MCF 10A (cell line): ENCODE measurements at regions not wholly inside any gene's neighbourhood (a gene's known extent, or its start where the extent isn't known, plus 50 kb on each side); places are given as distances from the start of the nearest gene placed in this dataset.
A peak's percentile ranks its signal among the peaks of the same experiment; 100 is the strongest.

Experiments used
- BruUV-seq: library from RNA; stranded (reverse); fragments of 400-500 nt; replicated peaks from 2 replicates; lab custom pipeline; 2021; lab: Mats Ljungman, UMichigan
- CTCF ChIA-PET: fragments of 300-600 bp; sonication (Branson Sonifier 250); formaldehyde crosslinking; extraction: SDS; loops from one replicate; lab custom pipeline; 2021; ENCODE audit warnings: antibody characterized with exemption, inconsistent platforms; lab: Yijun Ruan, JAX
- POLR2A ChIA-PET: fragments of 300-600, 350-650 bp; sonication (Branson Sonifier 250); formaldehyde crosslinking; extraction: SDS; loops from one replicate; lab custom pipeline; 2020; ENCODE audit warnings: antibody characterized with exemption, inconsistent platforms; lab: Yijun Ruan, JAX
- DNase-seq: peaks from one replicate; pipeline ENCODE4 v3.0.0-alpha.2; 2018; ENCODE audit not compliant: unreplicated experiment
- H3K27ac Mint-ChIP-seq: one replicate; pipeline ENCODE4 v1.8.0; 2022; ENCODE audit warnings: mild to moderate bottlenecking, low read depth, mixed read lengths; ENCODE audit not compliant: unreplicated experiment
- H3K27me3 Mint-ChIP-seq: one replicate; pipeline ENCODE4 v1.8.0; 2022; ENCODE audit warnings: mixed read lengths; ENCODE audit not compliant: insufficient read depth, unreplicated experiment
- H3K36me3 Mint-ChIP-seq: one replicate; pipeline ENCODE4 v1.8.0; 2022; ENCODE audit warnings: mild to moderate bottlenecking, moderate library complexity, mixed read lengths; ENCODE audit not compliant: insufficient read depth, unreplicated experiment
- H3K4me1 Mint-ChIP-seq: one replicate; pipeline ENCODE4 v1.8.0; 2022; ENCODE audit warnings: mixed read lengths; ENCODE audit not compliant: insufficient read depth, unreplicated experiment
- H3K4me3 Mint-ChIP-seq: one replicate; pipeline ENCODE4 v1.8.0; 2022; ENCODE audit warnings: mild to moderate bottlenecking, moderate library complexity, mixed read lengths; ENCODE audit not compliant: unreplicated experiment
- H3K9me3 Mint-ChIP-seq: one replicate; pipeline ENCODE4 v1.8.0; 2022; ENCODE audit warnings: mixed read lengths; ENCODE audit not compliant: unreplicated experiment
- CTCF ChIP-seq: fragments of 200-600 bp; IDR thresholded peaks from one replicate; pipeline ENCODE4 v1.8.0; 2022; ENCODE audit warnings: antibody characterized with exemption, mild to moderate bottlenecking; ENCODE audit not compliant: unreplicated experiment
- intact Hi-C: fragments of 100-400 bp; cut with micrococcal nuclease; formaldehyde crosslinking; loops from 2 replicates; pipeline ENCODE4 v1.14.1; 2022

GRCh38 chr9:515665-516064 is 301.0 kb downstream of the DOCK8 start:
- Mint-ChIP-seq H3K36me3 (peaks cover 66% of the 10 kb centered on the region), H3K9me3 (no peaks in the 10 kb centered on the region), H3K27me3 (no peaks in the 10 kb centered on the region), H3K4me3 (no peak overlapping the region), H3K27ac (no peak overlapping the region), H3K4me1 (peaks cover 21% of the 10 kb centered on the region)
- no peak for TF ChIP-seq CTCF
- DNase-seq, result no peak
- CTCF ChIA-PET, result no interaction called here
- intact Hi-C loops, result no loop called here
- no TSS peak for BruUV-seq
- POLR2A ChIA-PET, result interaction anchor here (2.5 to 2.7 kb wide), 2 partner anchors 11 to 15 kb away, joined by 5 to 9 read pairs; no protein-coding TSS in a partner anchor

GRCh38 chr9:517993-518392 is 303.3 kb downstream of the DOCK8 start:
- POLR2A ChIA-PET, result interaction anchor here (1.0 kb wide), 1 partner anchor 12 kb away, joined by 5 read pairs; no protein-coding TSS in a partner anchor
- DNase-seq, result no peak
- peaks cover 24% of the 10 kb centered on the region for H3K4me1 Mint-ChIP-seq
- H3K27ac Mint-ChIP-seq, result peak overlapping the region; percentile 59
- no peak overlapping the region for H3K4me3 Mint-ChIP-seq
- CTCF ChIA-PET, result interaction anchor here (0.7 kb wide), 1 partner anchor 418 kb away, joined by 3 read pairs; no protein-coding TSS in a partner anchor
- BruUV-seq, result no TSS peak
- no peaks in the 10 kb centered on the region for H3K9me3 Mint-ChIP-seq
- TF ChIP-seq CTCF, result no peak
- peaks cover 51% of the 10 kb centered on the region for H3K36me3 Mint-ChIP-seq
- no peaks in the 10 kb centered on the region for H3K27me3 Mint-ChIP-seq
- intact Hi-C loops, result no loop called here

GRCh38 chr9:518540-518939 is 303.9 kb downstream of the DOCK8 start:
- no TSS peak for BruUV-seq
- CTCF ChIA-PET, result interaction anchor here (0.6 kb wide), 1 partner anchor 69 kb away, joined by 4 read pairs; no protein-coding TSS in a partner anchor
- no peak for TF ChIP-seq CTCF
- POLR2A ChIA-PET, result no interaction called here
- no peaks in the 10 kb centered on the region for H3K27me3 Mint-ChIP-seq
- H3K27ac Mint-ChIP-seq, result peak overlapping the region; percentile 31
- no peak overlapping the region for H3K4me3 Mint-ChIP-seq
- H3K4me1 Mint-ChIP-seq, result peaks cover 29% of the 10 kb centered on the region
- intact Hi-C loops, result no loop called here
- no peak for DNase-seq
- H3K9me3 Mint-ChIP-seq, result no peaks in the 10 kb centered on the region
- H3K36me3 Mint-ChIP-seq, result peaks cover 50% of the 10 kb centered on the region

- DNase-seq, result no peak
- no peak overlapping the region for H3K4me3 Mint-ChIP-seq
- ChIA-PET CTCF (no interaction called here), POLR2A (interaction anchor here (1.4 kb wide), 1 partner anchor 52 kb away, joined by 5 read pairs; no protein-coding TSS in a partner anchor)
- intact Hi-C loops, result no loop called here
- no peak overlapping the region for H3K27ac Mint-ChIP-seq
- H3K36me3 Mint-ChIP-seq, result peaks cover 49% of the 10 kb centered on the region
- TF ChIP-seq CTCF, result no peak
- H3K4me1 Mint-ChIP-seq, result peaks cover 32% of the 10 kb centered on the region
- H3K9me3 Mint-ChIP-seq, result no peaks in the 10 kb centered on the region
- BruUV-seq, result no TSS peak
- H3K27me3 Mint-ChIP-seq, result no peaks in the 10 kb centered on the region
These were observed 304.9 kb downstream of the DOCK8 start for GRCh38 chr9:519579-519978.
